H1 (cell line): ENCODE measurements at regions not wholly inside any gene's neighbourhood (a gene's known extent, or its start where the extent isn't known, plus 50 kb on each side); places are given as distances from the start of the nearest gene placed in this dataset.

Source experiments
- CTCF ChIA-PET: fragments of 300-600 bp; sonication (Branson Sonifier 250); formaldehyde crosslinking; loops from one replicate; lab custom pipeline; 2021; ENCODE audit not compliant: partially characterized antibody; lab: Charles Lee
- POLR2A ChIA-PET: fragments of 300-600 bp; sonication (Branson Sonifier 250); formaldehyde crosslinking; loops from one replicate; lab custom pipeline; 2021; ENCODE audit warnings: inconsistent platforms; ENCODE audit not compliant: partially characterized antibody; lab: Charles Lee
- DNase-seq, 2 experiments: peaks; one replicate each; pipeline versions ENCODE4 v3.0.0 to v3.0.0-alpha.2; 2010 to 2022; ENCODE audit warnings: low spot score in 2 of 2, low read depth in 1 of 2, mixed read lengths in 1 of 2
- FAIRE-seq: peaks from 2 replicates; lab custom pipeline; 2011; peaks lifted over from hg19 to GRCh38; lab: Jason Lieb, UNC
- H2AFZ ChIP-seq: 2 replicates; pipeline ENCODE4 v1.8.1; 2012; ENCODE audit warnings: low read length, inconsistent platforms
- H2AK5ac ChIP-seq: 2 replicates; pipeline ENCODE4 v1.6.1; 2013; ENCODE audit warnings: low read depth, low read length
- H2BK120ac ChIP-seq: replicated peaks from 2 replicates; pipeline ENCODE3; 2013; ENCODE audit warnings: low read depth, low read length, inconsistent platforms
- H2BK12ac ChIP-seq: 2 replicates; pipeline ENCODE4 v1.6.1; 2013; ENCODE audit warnings: low read depth, low read length
- H2BK15ac ChIP-seq: 2 replicates; pipeline ENCODE4 v1.6.1; 2013; ENCODE audit warnings: low read length
- H2BK20ac ChIP-seq: 2 replicates; pipeline ENCODE4 v1.6.1; 2013; ENCODE audit warnings: low read length
- H2BK5ac ChIP-seq: 2 replicates; pipeline ENCODE4 v1.6.1; 2013; ENCODE audit warnings: low read depth, low read length
- H3K14ac ChIP-seq: 2 replicates; pipeline ENCODE4 v1.6.1; 2013; ENCODE audit warnings: inconsistent platforms; ENCODE audit not compliant: insufficient read length
- H3K18ac ChIP-seq: 2 replicates; pipeline ENCODE4 v1.6.1; 2013; ENCODE audit warnings: low read length; ENCODE audit errors: extremely low read depth
- H3K23ac ChIP-seq: 2 replicates; pipeline ENCODE4 v1.6.1; 2013; ENCODE audit warnings: inconsistent platforms; ENCODE audit not compliant: insufficient read length
- H3K23me2 ChIP-seq: 2 replicates; pipeline ENCODE4 v1.6.1; 2013; ENCODE audit warnings: low read depth, low read length
- H3K27ac ChIP-seq: 2 replicates; pipeline ENCODE4 v1.6.1; 2011; ENCODE audit warnings: low read depth, low read length, inconsistent platforms
- H3K27me3 ChIP-seq, 4 experiments: replicated peaks in 1 of 4; 1 replicate in 1 of 4; 2 replicates in 3 of 4; pipeline versions ENCODE4 v1.6.1 to v1.8.1; 2011 to 2013; ENCODE audit warnings: low read length in 3 of 4, mild to moderate bottlenecking in 3 of 4, inconsistent platforms in 2 of 4, mixed read lengths in 2 of 4, moderate library complexity in 1 of 4; ENCODE audit not compliant: control insufficient read depth in 3 of 4, insufficient read depth in 3 of 4; ENCODE audit errors: extremely low read depth in 1 of 4
- H3K36me3 ChIP-seq, 4 experiments: 2 replicates each; pipeline versions ENCODE4 v1.6.1 to v1.8.1; 2011 to 2013; ENCODE audit warnings: mild to moderate bottlenecking in 4 of 4, low read length in 3 of 4, moderate library complexity in 2 of 4, control low read depth in 1 of 4, inconsistent platforms in 1 of 4; ENCODE audit not compliant: insufficient read depth in 4 of 4, control insufficient read depth in 2 of 4
- H3K4ac ChIP-seq: replicated peaks from 2 replicates; pipeline ENCODE3; 2013; ENCODE audit warnings: low read length, low read depth, mixed read lengths, inconsistent platforms; ENCODE audit not compliant: insufficient read length
- H3K4me1 ChIP-seq, 4 experiments: replicated peaks in 1 of 4; 1 replicate in 1 of 4; 2 replicates in 3 of 4; pipeline versions ENCODE4 v1.6.1 to v1.8.1; 2011 to 2013; ENCODE audit warnings: low read length in 3 of 4, inconsistent platforms in 2 of 4, mixed read lengths in 1 of 4; ENCODE audit not compliant: insufficient read depth in 4 of 4, control insufficient read depth in 3 of 4
- H3K4me2 ChIP-seq, 2 experiments: 2 replicates each; pipeline versions ENCODE4 v1.6.1 to v1.8.1; 2011 to 2013; ENCODE audit warnings: low read depth in 2 of 2, low read length in 2 of 2, control low read depth in 1 of 2, inconsistent platforms in 1 of 2, mild to moderate bottlenecking in 1 of 2; ENCODE audit not compliant: insufficient read depth in 1 of 2
- H3K4me3 ChIP-seq, 4 experiments: fragments of 200-600, 300-600 bp in 1 of 4; sonication (generic), shearing (Covaris generic), sonication (Bioruptor Twin) in 1 of 4; 2 replicates each; pipeline versions ENCODE4 v1.5.1 to v1.8.1; 2011 to 2016; ENCODE audit warnings: low read length in 4 of 4, low read depth in 3 of 4, control low read depth in 2 of 4, inconsistent platforms in 2 of 4, mild to moderate bottlenecking in 2 of 4, mixed read lengths in 1 of 4, moderate library complexity in 1 of 4; ENCODE audit not compliant: insufficient read depth in 2 of 4; ENCODE audit errors: extremely low read depth in 1 of 4
- H3K56ac ChIP-seq: replicated peaks from 2 replicates; pipeline ENCODE3; 2013; ENCODE audit warnings: low read depth, mild to moderate bottlenecking, mixed read lengths, low read length, inconsistent platforms; ENCODE audit not compliant: insufficient read length
- H3K79me1 ChIP-seq: 2 replicates; pipeline ENCODE4 v1.6.1; 2013; ENCODE audit warnings: low read depth, low read length, control low read depth
- H3K79me2 ChIP-seq, 2 experiments: 2 replicates each; pipeline versions ENCODE4 v1.6.1 to v1.8.1; 2012 to 2013; ENCODE audit warnings: low read length in 2 of 2, mild to moderate bottlenecking in 2 of 2, inconsistent platforms in 1 of 2; ENCODE audit not compliant: insufficient read depth in 2 of 2, control insufficient read depth in 1 of 2
- H3K9ac ChIP-seq, 4 experiments: replicated peaks in 1 of 4; 1 replicate in 1 of 4; 2 replicates in 3 of 4; pipeline versions ENCODE4 v1.6.1 to v1.8.1; 2011 to 2013; ENCODE audit warnings: low read depth in 3 of 4, low read length in 3 of 4, control low read depth in 2 of 4, mild to moderate bottlenecking in 2 of 4, moderate library complexity in 2 of 4, inconsistent platforms in 1 of 4; ENCODE audit errors: extremely low read depth in 1 of 4
- H3K9me3 ChIP-seq, 2 experiments: 2 replicates each; pipeline versions ENCODE4 v1.6.1 to v1.8.1; 2012 to 2013; ENCODE audit warnings: mild to moderate bottlenecking in 2 of 2, moderate library complexity in 2 of 2, control low read depth in 1 of 2, inconsistent platforms in 1 of 2, low read depth in 1 of 2, low read length in 1 of 2, mixed read lengths in 1 of 2; ENCODE audit not compliant: insufficient read depth in 2 of 2
- H4K20me1 ChIP-seq, 2 experiments: replicated peaks in 1 of 2; 2 replicates each; pipeline versions ENCODE3 to v1.8.1; 2011 to 2013; ENCODE audit warnings: inconsistent platforms in 2 of 2, low read length in 2 of 2, mild to moderate bottlenecking in 1 of 2; ENCODE audit not compliant: insufficient read depth in 2 of 2, control insufficient read depth in 1 of 2
- H4K5ac ChIP-seq: 2 replicates; pipeline ENCODE4 v1.6.1; 2013; ENCODE audit warnings: low read length, low read depth, mixed read lengths, inconsistent platforms; ENCODE audit not compliant: insufficient read length
- H4K8ac ChIP-seq: 2 replicates; pipeline ENCODE4 v1.8.0; 2013; ENCODE audit warnings: mild to moderate bottlenecking, moderate library complexity, low read length, inconsistent platforms; ENCODE audit not compliant: insufficient read depth; ENCODE audit errors: extremely low read depth
- H4K91ac ChIP-seq: replicated peaks from 2 replicates; pipeline ENCODE3; 2013; ENCODE audit warnings: low read length, mixed read lengths, inconsistent platforms; ENCODE audit not compliant: insufficient read length
- RAD21 ChIP-seq, 2 experiments: IDR thresholded peaks in 1 of 2; conservative IDR thresholded peaks in 1 of 2; 2 replicates each; pipeline ENCODE4 v1.6.1; 2011; ENCODE audit warnings: low read depth in 2 of 2, low read length in 2 of 2, improper control_type of control experiment in 1 of 2, inconsistent platforms in 1 of 2, mild to moderate bottlenecking in 1 of 2, moderate library complexity in 1 of 2
- RXRA ChIP-seq: IDR thresholded peaks from 2 replicates; pipeline ENCODE4 v1.6.1; 2011; ENCODE audit warnings: low read depth, mild to moderate bottlenecking, low read length, moderate library complexity; ENCODE audit not compliant: insufficient read depth
- SP1 ChIP-seq: IDR thresholded peaks from 2 replicates; pipeline ENCODE4 v1.6.1; 2011; ENCODE audit warnings: low read depth, low read length
- WGBS, 2 experiments: shearing (Covaris generic) in 1 of 2; methylation state at CpG; one replicate each; pipeline versions ENCODE4 v1.1.6 to v1.1.7; 2013 to 2015; ENCODE audit warnings: low lambda C conversion rate in 2 of 2, mixed read lengths in 2 of 2, inconsistent platforms in 1 of 2, low coverage in 1 of 2, missing lambda C conversion rate in 1 of 2; ENCODE audit not compliant: insufficient replicate concordance in 2 of 2, insufficient coverage in 1 of 2, insufficient read length in 1 of 2; ENCODE audit errors: extremely low coverage in 1 of 2, missing lambda C conversion rate in 1 of 2; 5-methylcytosine and 5-hydroxymethylcytosine counted together
- TF ChIP-seq, protein P1 (sequence below), 3 experiments: IDR thresholded peaks; 1 replicate in 2 of 3; 2 replicates in 1 of 3; pipeline versions ENCODE4 v1.5.1 to v1.6.1; 2011; ENCODE audit warnings: low read length in 3 of 3, mild to moderate bottlenecking in 3 of 3, inconsistent platforms in 2 of 3, low read depth in 1 of 3, moderate library complexity in 1 of 3; ENCODE audit not compliant: insufficient read depth in 1 of 3; ENCODE audit errors: control extremely low read depth in 1 of 3

DNA sequence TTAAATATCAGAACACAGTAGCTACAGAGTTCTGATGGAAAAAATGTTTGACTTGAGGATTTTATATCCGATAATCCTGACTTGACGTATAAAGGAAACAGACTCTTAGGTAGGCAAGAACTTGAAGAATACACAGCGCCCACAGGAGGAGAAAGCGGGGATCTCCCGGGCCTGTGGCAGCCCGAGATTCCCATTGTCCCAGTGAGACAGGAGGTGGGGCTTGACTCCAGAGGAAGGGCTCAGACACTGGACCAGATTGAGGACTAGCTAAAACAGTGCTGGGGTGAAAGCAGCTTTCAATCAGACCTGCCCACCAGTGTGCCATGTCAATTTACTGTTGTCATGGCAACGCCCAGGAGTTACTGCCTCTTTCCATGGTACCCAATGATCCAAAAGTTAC lies 51.1 kb upstream of the C14orf180 start:
- no peak overlapping the region for H2BK20ac ChIP-seq
- DNase-seq = peak in 1 of 2 experiments; percentile 38
- TF ChIP-seq RXRA (no peak), RAD21 (IDR thresholded peaks at IDR 0.05 in 1 of 2, conservative IDR thresholded peaks at IDR 0.05 in 1 of 2; ENCODE audit: low read depth in 2 of 2, low read length in 2 of 2) (peak; percentile 7 to 41; a peak in 2 of 4 replicates), SP1 (no peak)
- TF ChIP-seq, protein P1, sequence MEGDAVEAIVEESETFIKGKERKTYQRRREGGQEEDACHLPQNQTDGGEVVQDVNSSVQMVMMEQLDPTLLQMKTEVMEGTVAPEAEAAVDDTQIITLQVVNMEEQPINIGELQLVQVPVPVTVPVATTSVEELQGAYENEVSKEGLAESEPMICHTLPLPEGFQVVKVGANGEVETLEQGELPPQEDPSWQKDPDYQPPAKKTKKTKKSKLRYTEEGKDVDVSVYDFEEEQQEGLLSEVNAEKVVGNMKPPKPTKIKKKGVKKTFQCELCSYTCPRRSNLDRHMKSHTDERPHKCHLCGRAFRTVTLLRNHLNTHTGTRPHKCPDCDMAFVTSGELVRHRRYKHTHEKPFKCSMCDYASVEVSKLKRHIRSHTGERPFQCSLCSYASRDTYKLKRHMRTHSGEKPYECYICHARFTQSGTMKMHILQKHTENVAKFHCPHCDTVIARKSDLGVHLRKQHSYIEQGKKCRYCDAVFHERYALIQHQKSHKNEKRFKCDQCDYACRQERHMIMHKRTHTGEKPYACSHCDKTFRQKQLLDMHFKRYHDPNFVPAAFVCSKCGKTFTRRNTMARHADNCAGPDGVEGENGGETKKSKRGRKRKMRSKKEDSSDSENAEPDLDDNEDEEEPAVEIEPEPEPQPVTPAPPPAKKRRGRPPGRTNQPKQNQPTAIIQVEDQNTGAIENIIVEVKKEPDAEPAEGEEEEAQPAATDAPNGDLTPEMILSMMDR (IDR thresholded peaks at IDR 0.05; ENCODE audit: control extremely low read depth in 1 of 3, insufficient read depth in 1 of 3, low read depth in 1 of 3, low read length in 3 of 3) = peak in 2 of 3 experiments; percentile 3 to 28; a peak in 1 of 4 replicates
- TF ChIP-seq, all 59 proteins: peak for 2
- no peak for FAIRE-seq
- Histone ChIP-seq H3K4me3 (no peak overlapping the region), H3K56ac (no peak overlapping the region), H3K27me3 (no peaks in the 10 kb centered on the region), H4K5ac (no peak overlapping the region), H3K36me3 (no peaks in the 10 kb centered on the region), H2BK120ac (no peak overlapping the region), H3K23me2 (peaks cover 11% of the 10 kb centered on the region), H3K23ac (no peak overlapping the region), H3K79me2 (no peaks in the 10 kb centered on the region; a peak in 1 of 4 replicates), H3K18ac (no peak overlapping the region), H4K20me1 (peaks cover 0 to 11% of the 10 kb centered on the region in 2 experiments), H3K14ac (no peak overlapping the region), H2BK5ac (no peak overlapping the region), H3K9ac (no peak overlapping the region), H3K27ac (no peak overlapping the region), H3K4me2 (no peak overlapping the region), H3K4ac (no peak overlapping the region), H2AK5ac (no peak overlapping the region), H3K79me1 (no peaks in the 10 kb centered on the region), H2AFZ (no peak overlapping the region), H2BK15ac (no peak overlapping the region), H2BK12ac (no peak overlapping the region), H3K9me3 (peaks cover 3 to 23% of the 10 kb centered on the region in 2 experiments; a peak in 3 of 4 replicates), H4K8ac (no peak overlapping the region), H4K91ac (no peak overlapping the region), H3K4me1 (no peaks in the 10 kb centered on the region)
- ChIA-PET POLR2A (interaction anchor here (0.6 kb wide), 1 partner anchor 408 kb away, joined by 3 read pairs; no protein-coding TSS in a partner anchor), CTCF (interaction anchor here (0.8 to 1.3 kb wide), 3 partner anchors 8 to 173 kb away, joined by 3 read pairs; no protein-coding TSS in a partner anchor)
- WGBS, 2 experiments = 77% methylated on average over 7 of the region's 7 CpGs; no CpG with 5 or more reads in 1 of the 2 experiments
